ENCODE measurements at regions not wholly inside any gene's neighbourhood (a gene's known extent, or its start where the extent isn't known, plus 50 kb on each side); places are given as distances from the start of the nearest gene placed in this dataset.

DNA sequence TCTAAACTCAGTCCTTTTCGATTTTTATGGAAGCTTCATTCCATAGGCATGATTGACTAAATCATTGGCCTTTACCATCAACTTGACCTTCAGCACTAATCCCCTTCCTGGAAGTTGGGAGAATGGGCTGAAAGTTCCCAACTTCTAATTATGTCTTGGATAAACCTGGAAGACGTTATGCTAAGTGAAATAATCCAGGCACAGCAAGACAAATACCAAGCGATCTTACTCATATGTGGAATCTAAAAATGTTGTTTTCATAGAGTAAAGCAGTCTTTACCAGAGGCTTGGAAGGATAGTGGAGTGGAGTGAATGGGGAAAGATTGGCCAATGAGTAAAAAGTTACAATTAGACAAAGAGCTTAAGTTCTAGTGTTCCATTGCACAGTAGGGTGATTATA lies 1453.2 kb downstream of the PLA2G4A start:
- Histone ChIP-seq H3K27me3 (ENCODE audit: control insufficient read depth, insufficient read depth, low read length) (no peaks in the 10 kb centered on the region), H3K9ac (ENCODE audit: low read length) (no peak overlapping the region), H3K4me1 (ENCODE audit: control insufficient read depth, insufficient read depth, low read length) (no peaks in the 10 kb centered on the region), H3K27ac (ENCODE audit: low read depth, low read length) (no peak overlapping the region), H3K4me3 (ENCODE audit: low read length) (no peak overlapping the region), H3K36me3 (ENCODE audit: control insufficient read depth, insufficient read depth, low read length) (no peaks in the 10 kb centered on the region)

DNA sequence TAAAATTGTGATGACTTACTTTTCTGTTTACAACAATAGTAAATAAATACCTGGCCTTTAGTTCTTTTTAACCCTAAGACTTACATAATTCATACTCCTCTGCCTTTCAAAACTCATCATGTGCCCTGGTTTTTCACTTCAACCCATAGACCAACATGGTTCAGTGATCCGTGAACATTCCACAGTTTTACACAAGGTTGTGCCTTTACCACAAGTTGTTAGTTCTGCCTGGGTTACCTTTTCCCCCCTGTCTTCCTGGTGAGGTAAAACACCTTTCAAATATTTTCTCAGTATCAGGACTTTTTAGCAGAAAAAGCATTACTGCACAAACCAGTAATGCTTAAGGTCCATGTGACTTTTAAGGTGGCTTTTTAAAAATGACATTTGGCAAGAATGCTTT lies 1466.4 kb downstream of the PLA2G4A start:
- Histone ChIP-seq H3K9ac (ENCODE audit: low read length) (no peak overlapping the region), H3K36me3 (ENCODE audit: control insufficient read depth, insufficient read depth, low read length) (no peaks in the 10 kb centered on the region), H3K27ac (ENCODE audit: low read depth, low read length) (no peak overlapping the region), H3K4me1 (ENCODE audit: control insufficient read depth, insufficient read depth, low read length) (no peaks in the 10 kb centered on the region), H3K4me3 (ENCODE audit: low read length) (no peak overlapping the region), H3K27me3 (ENCODE audit: control insufficient read depth, insufficient read depth, low read length) (no peaks in the 10 kb centered on the region)

DNA sequence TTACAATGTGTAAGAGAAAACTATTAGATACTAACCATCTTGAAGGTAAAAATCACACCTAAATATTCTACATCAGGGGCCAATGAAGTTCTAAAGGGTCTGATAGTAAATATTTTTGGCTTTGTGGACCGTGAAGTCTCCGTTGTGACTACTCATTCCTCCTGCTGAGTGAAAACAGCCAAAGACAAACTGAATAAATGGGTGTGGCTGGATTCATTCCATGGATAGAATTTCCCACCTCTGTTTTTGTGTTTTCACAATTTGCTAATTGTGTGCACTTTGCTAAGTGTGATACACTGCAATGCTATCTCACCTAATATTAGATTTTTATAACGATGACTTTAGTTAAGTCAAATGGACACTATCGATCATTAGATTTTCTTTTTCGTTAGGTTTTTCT lies 1474.0 kb downstream of the PLA2G4A start:
- no peaks in the 10 kb centered on the region for H3K4me1 ChIP-seq (ENCODE audit: control insufficient read depth, insufficient read depth, low read length)
- H3K27ac ChIP-seq (ENCODE audit: low read depth, low read length) = no peak overlapping the region

GRCh38 chr1:188314557-188315137 lies 1485.9 kb downstream of the PLA2G4A start:
- Histone ChIP-seq H3K27me3 (ENCODE audit: control insufficient read depth, insufficient read depth, low read length) (no peaks in the 10 kb centered on the region), H3K4me1 (ENCODE audit: control insufficient read depth, insufficient read depth, low read length) (no peaks in the 10 kb centered on the region), H3K4me3 (ENCODE audit: low read length) (no peak overlapping the region), H3K27ac (ENCODE audit: low read depth, low read length) (no peak overlapping the region), H3K36me3 (ENCODE audit: control insufficient read depth, insufficient read depth, low read length) (no peaks in the 10 kb centered on the region), H3K9ac (ENCODE audit: low read length) (no peak overlapping the region)

More for the DNA sequence above, 1474.0 kb downstream of the PLA2G4A start:
- Histone ChIP-seq H3K9ac (ENCODE audit: low read length) (no peak overlapping the region), H3K36me3 (ENCODE audit: control insufficient read depth, insufficient read depth, low read length) (no peaks in the 10 kb centered on the region), H3K4me3 (ENCODE audit: low read length) (no peak overlapping the region), H3K27me3 (ENCODE audit: control insufficient read depth, insufficient read depth, low read length) (no peaks in the 10 kb centered on the region)

GRCh38 chr1:188317894-188318293 lies 1489.1 kb downstream of the PLA2G4A start:
- H3K9ac ChIP-seq (ENCODE audit: low read length) = no peak overlapping the region
- no peaks in the 10 kb centered on the region for H3K4me1 ChIP-seq (ENCODE audit: control insufficient read depth, insufficient read depth, low read length)
- H3K27me3 ChIP-seq (ENCODE audit: control insufficient read depth, insufficient read depth, low read length) = no peaks in the 10 kb centered on the region
- H3K27ac ChIP-seq (ENCODE audit: low read depth, low read length) = no peak overlapping the region
- no peaks in the 10 kb centered on the region for H3K36me3 ChIP-seq (ENCODE audit: control insufficient read depth, insufficient read depth, low read length)
- H3K4me3 ChIP-seq (ENCODE audit: low read length) = no peak overlapping the region

DNA sequence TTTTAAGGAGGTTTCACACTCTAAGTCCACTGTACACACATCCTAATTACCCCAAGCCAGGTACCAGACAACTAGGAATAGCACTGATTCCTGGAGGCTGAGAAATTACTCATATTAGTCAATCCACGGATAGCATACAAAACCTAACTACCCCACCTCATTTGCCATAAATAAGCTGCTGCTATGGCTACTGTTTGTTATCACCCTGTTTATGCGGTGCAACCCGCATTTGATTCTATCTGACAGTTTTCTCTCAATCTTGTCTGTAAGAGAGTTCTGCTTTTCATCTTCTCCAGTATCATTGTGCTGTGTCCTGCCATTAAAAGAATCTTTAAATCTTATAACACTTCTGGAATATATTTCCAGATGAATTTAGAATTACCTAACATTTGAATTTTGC lies 1496.5 kb downstream of the PLA2G4A start:
- Histone ChIP-seq H3K9ac (ENCODE audit: low read length) (no peak overlapping the region), H3K4me3 (ENCODE audit: low read length) (no peak overlapping the region), H3K27me3 (ENCODE audit: control insufficient read depth, insufficient read depth, low read length) (no peaks in the 10 kb centered on the region), H3K36me3 (ENCODE audit: control insufficient read depth, insufficient read depth, low read length) (no peaks in the 10 kb centered on the region), H3K27ac (ENCODE audit: low read depth, low read length) (no peak overlapping the region), H3K4me1 (ENCODE audit: control insufficient read depth, insufficient read depth, low read length) (no peaks in the 10 kb centered on the region)

DNA sequence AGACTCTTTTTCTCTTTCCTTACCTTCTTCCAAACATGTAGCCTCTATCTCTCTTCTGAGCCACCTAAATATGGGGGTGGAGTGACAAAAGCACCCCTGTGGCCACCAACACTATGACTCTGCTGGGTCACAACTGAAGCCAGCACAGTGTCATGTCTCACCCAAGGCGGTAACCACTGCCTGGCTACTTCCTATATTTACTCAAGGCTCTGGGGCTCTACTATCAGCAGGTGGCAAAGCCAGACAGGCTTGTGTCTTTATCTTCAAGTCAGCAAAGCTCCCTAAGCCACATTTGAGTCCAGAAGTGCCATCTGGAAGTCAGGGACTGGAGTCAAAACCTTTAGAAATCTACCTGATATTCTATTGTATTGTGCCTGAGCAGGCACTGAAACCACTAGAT lies 1515.2 kb downstream of the PLA2G4A start:
- no peak overlapping the region for H3K4me3 ChIP-seq (ENCODE audit: low read length)
- H3K27ac ChIP-seq (ENCODE audit: low read depth, low read length) = no peak overlapping the region
- H3K4me1 ChIP-seq (ENCODE audit: control insufficient read depth, insufficient read depth, low read length) = no peaks in the 10 kb centered on the region
- no peaks in the 10 kb centered on the region for H3K27me3 ChIP-seq (ENCODE audit: control insufficient read depth, insufficient read depth, low read length)
- H3K36me3 ChIP-seq (ENCODE audit: control insufficient read depth, insufficient read depth, low read length) = no peaks in the 10 kb centered on the region
- H3K9ac ChIP-seq (ENCODE audit: low read length) = no peak overlapping the region

DNA sequence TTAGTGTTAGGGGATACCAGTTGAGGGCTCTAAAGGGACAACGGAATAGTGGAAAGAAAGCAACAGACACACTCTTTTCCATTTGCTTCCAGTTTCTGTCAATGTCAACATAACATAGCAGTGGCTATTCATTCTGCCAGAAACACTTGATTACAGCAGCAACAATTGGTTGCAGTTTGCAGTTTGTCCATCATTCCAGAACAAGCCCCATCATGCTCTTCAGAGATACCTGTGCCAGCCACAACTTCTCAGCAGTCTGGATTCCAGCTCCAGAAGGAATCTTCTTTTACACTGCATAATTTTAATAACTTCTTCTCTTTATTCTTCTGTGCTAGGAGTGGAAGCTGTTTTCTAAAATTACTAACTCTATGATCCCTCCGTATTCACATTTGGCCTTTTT lies 1521.4 kb downstream of the PLA2G4A start:
- H3K9ac ChIP-seq (ENCODE audit: low read length) = no peak overlapping the region
- H3K27ac ChIP-seq (ENCODE audit: low read depth, low read length) = no peak overlapping the region
- H3K4me1 ChIP-seq (ENCODE audit: control insufficient read depth, insufficient read depth, low read length) = no peaks in the 10 kb centered on the region
- H3K36me3 ChIP-seq (ENCODE audit: control insufficient read depth, insufficient read depth, low read length) = no peaks in the 10 kb centered on the region
- no peaks in the 10 kb centered on the region for H3K27me3 ChIP-seq (ENCODE audit: control insufficient read depth, insufficient read depth, low read length)
- H3K4me3 ChIP-seq (ENCODE audit: low read length) = no peak overlapping the region

GRCh38 chr1:188355082-188355481 lies 1526.3 kb downstream of the PLA2G4A start:
- H3K4me1 ChIP-seq (ENCODE audit: control insufficient read depth, insufficient read depth, low read length) = no peaks in the 10 kb centered on the region
- no peaks in the 10 kb centered on the region for H3K27me3 ChIP-seq (ENCODE audit: control insufficient read depth, insufficient read depth, low read length)
- H3K27ac ChIP-seq (ENCODE audit: low read depth, low read length) = no peak overlapping the region
- H3K4me3 ChIP-seq (ENCODE audit: low read length) = no peak overlapping the region
- H3K36me3 ChIP-seq (ENCODE audit: control insufficient read depth, insufficient read depth, low read length) = no peaks in the 10 kb centered on the region
- no peak overlapping the region for H3K9ac ChIP-seq (ENCODE audit: low read length)

DNA sequence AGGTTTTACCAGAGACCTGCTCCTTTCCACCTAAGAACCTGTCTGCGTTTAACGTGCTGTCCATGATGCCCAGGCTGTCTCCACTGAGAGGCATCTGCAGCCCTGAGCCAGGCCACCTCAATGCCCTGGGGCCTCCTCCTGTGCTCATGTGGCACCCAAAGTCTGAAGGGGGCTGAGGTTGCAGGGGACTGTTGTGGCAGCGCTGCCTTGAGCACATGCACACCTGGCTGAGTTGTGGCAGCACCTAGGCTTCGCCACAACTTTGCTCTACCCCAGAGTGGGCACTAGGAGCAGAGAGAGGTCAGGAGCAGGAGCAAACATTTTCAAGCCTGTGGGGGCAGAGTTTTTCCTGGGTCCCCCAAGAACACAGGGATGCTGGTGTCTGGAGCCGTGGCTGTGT lies 1527.1 kb downstream of the PLA2G4A start:
- Histone ChIP-seq H3K27me3 (ENCODE audit: control insufficient read depth, insufficient read depth, low read length) (no peaks in the 10 kb centered on the region), H3K9ac (ENCODE audit: low read length) (no peak overlapping the region), H3K27ac (ENCODE audit: low read depth, low read length) (no peak overlapping the region), H3K4me1 (ENCODE audit: control insufficient read depth, insufficient read depth, low read length) (no peaks in the 10 kb centered on the region), H3K4me3 (ENCODE audit: low read length) (no peak overlapping the region), H3K36me3 (ENCODE audit: control insufficient read depth, insufficient read depth, low read length) (no peaks in the 10 kb centered on the region)

GRCh38 chr1:188359315-188359714 lies 1530.6 kb downstream of the PLA2G4A start:
- H3K36me3 ChIP-seq (ENCODE audit: control insufficient read depth, insufficient read depth, low read length) = no peaks in the 10 kb centered on the region
- H3K27ac ChIP-seq (ENCODE audit: low read depth, low read length) = no peak overlapping the region
- no peak overlapping the region for H3K9ac ChIP-seq (ENCODE audit: low read length)
- H3K4me1 ChIP-seq (ENCODE audit: control insufficient read depth, insufficient read depth, low read length) = no peaks in the 10 kb centered on the region
- no peak overlapping the region for H3K4me3 ChIP-seq (ENCODE audit: low read length)
- no peaks in the 10 kb centered on the region for H3K27me3 ChIP-seq (ENCODE audit: control insufficient read depth, insufficient read depth, low read length)

DNA sequence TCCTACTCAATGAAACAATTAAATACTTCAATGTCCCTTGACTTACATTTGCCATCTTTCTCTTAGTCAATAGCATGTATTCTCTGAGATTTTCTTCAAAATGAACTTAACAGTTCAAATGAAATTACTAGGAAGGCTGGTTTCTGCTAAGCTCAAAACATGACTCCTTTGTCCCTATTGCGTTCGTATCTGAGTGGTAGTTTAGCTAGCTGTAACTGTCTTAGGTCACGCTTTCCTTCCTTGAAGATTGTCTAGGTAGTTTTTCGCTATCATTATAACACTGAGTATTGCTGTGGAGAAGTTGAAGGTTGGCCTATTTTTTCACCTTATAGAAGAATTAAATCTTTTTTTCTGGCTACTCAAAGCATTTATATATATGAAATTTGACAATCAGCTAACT lies 1535.2 kb downstream of the PLA2G4A start:
- no peaks in the 10 kb centered on the region for H3K36me3 ChIP-seq (ENCODE audit: control insufficient read depth, insufficient read depth, low read length)
- H3K27me3 ChIP-seq (ENCODE audit: control insufficient read depth, insufficient read depth, low read length) = no peaks in the 10 kb centered on the region
- no peak overlapping the region for H3K27ac ChIP-seq (ENCODE audit: low read depth, low read length)
- H3K9ac ChIP-seq (ENCODE audit: low read length) = no peak overlapping the region
- no peaks in the 10 kb centered on the region for H3K4me1 ChIP-seq (ENCODE audit: control insufficient read depth, insufficient read depth, low read length)
- H3K4me3 ChIP-seq (ENCODE audit: low read length) = no peak overlapping the region

DNA sequence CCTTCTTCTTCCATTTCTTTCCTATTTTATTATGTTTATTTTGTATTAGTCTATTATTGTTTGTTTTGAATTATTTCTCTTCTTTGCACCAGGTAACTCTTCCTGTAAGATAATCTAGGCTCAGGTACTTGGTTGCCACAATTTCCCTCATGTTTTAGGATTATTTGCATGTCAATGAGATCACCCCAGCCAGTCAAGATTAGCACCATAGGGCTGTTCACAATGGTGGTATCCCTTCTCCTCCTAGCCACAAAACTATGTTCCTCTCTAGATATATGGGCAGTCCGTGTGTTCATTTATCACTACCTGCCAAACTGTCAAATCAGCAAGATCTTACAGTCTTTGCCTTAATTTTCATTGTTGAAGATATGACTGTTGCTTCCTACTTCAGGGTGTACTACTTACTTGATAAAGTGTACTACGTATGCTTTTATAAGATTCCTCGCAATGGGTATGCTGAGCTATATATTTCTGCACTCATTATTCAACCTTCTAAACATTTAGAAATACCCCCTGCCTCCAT lies 1536.2 kb downstream of the PLA2G4A start:
- H3K4me1 ChIP-seq (ENCODE audit: control insufficient read depth, insufficient read depth, low read length) = no peaks in the 10 kb centered on the region

More for the DNA sequence above, 1536.2 kb downstream of the PLA2G4A start:
- Histone ChIP-seq H3K36me3 (ENCODE audit: control insufficient read depth, insufficient read depth, low read length) (no peaks in the 10 kb centered on the region), H3K4me3 (ENCODE audit: low read length) (no peak overlapping the region), H3K27me3 (ENCODE audit: control insufficient read depth, insufficient read depth, low read length) (no peaks in the 10 kb centered on the region), H3K27ac (ENCODE audit: low read depth, low read length) (no peak overlapping the region), H3K9ac (ENCODE audit: low read length) (no peak overlapping the region)
